ENCODE measurements at regions not wholly inside any gene's neighbourhood (a gene's known extent, or its start where the extent isn't known, plus 50 kb on each side); places are given as distances from the start of the nearest gene placed in this dataset.

GRCh38 chr1:63148825-63149645, 173.3 kb upstream of the FOXD3 start:
- no peak overlapping the region for H3K4me3 ChIP-seq
- H3K4me1 ChIP-seq (ENCODE audit: insufficient read depth), result no peaks in the 10 kb centered on the region
- no peak overlapping the region for H2AFZ ChIP-seq
- H3K36me3 ChIP-seq (replicated peaks; ENCODE audit: insufficient read depth, low read depth), result no peaks in the 10 kb centered on the region
- no peaks in the 10 kb centered on the region for H3K9me3 ChIP-seq (ENCODE audit: low read depth)
- 24% methylated on average over 3 of the region's 3 CpGs for WGBS (ENCODE audit: low lambda C conversion rate, missing lambda C conversion rate)
- peaks cover 15% of the 10 kb centered on the region for H3K27me3 ChIP-seq
- no peak overlapping the region for H3K4me2 ChIP-seq
- no peaks in the 10 kb centered on the region for H3K9me2 ChIP-seq (replicated peaks; ENCODE audit: insufficient read depth)
- TF ChIP-seq EZH2 (IDR thresholded peaks at IDR 0.05; ENCODE audit: borderline replicate concordance), result no peak
- peak; percentile 50 for TF ChIP-seq CTCF (IDR thresholded peaks at IDR 0.05; ENCODE audit: poor library complexity)
- TF ChIP-seq EZH2phosphoT487 (IDR thresholded peaks at IDR 0.05; ENCODE audit: low read depth, severe bottlenecking, unreplicated experiment), result no peak
- H4K20me1 ChIP-seq (ENCODE audit: insufficient read depth, poor library complexity, severe bottlenecking), result no peaks in the 10 kb centered on the region
- H3K79me2 ChIP-seq, result no peaks in the 10 kb centered on the region
- no peak overlapping the region for H3K27ac ChIP-seq
- peak; percentile 55 for DNase-seq (ENCODE audit: low spot score)

- Histone ChIP-seq H3K4me3 (no peak overlapping the region), H3K79me2 (no peaks in the 10 kb centered on the region), H4K20me1 (ENCODE audit: insufficient read depth, poor library complexity, severe bottlenecking) (no peaks in the 10 kb centered on the region), H3K9me3 (ENCODE audit: low read depth) (no peaks in the 10 kb centered on the region), H3K9me2 (replicated peaks; ENCODE audit: insufficient read depth) (no peaks in the 10 kb centered on the region), H3K4me2 (no peak overlapping the region), H2AFZ (no peak overlapping the region), H3K27ac (no peak overlapping the region), H3K36me3 (replicated peaks; ENCODE audit: insufficient read depth, low read depth) (no peaks in the 10 kb centered on the region), H3K4me1 (ENCODE audit: insufficient read depth) (no peaks in the 10 kb centered on the region), H3K27me3 (peaks cover 15% of the 10 kb centered on the region)
- no peak for DNase-seq (ENCODE audit: low spot score)
- 68% methylated on average over 3 of the region's 3 CpGs for WGBS (ENCODE audit: low lambda C conversion rate, missing lambda C conversion rate)
- TF ChIP-seq CTCF (IDR thresholded peaks at IDR 0.05; ENCODE audit: poor library complexity) (no peak), EZH2 (IDR thresholded peaks at IDR 0.05; ENCODE audit: borderline replicate concordance) (no peak), EZH2phosphoT487 (IDR thresholded peaks at IDR 0.05; ENCODE audit: low read depth, severe bottlenecking, unreplicated experiment) (no peak)
These were observed 169.8 kb upstream of the FOXD3 start for GRCh38 chr1:63152572-63152971.

- Histone ChIP-seq H3K27ac (no peak overlapping the region), H3K79me2 (no peaks in the 10 kb centered on the region), H3K27me3 (peaks cover 10% of the 10 kb centered on the region), H3K4me1 (ENCODE audit: insufficient read depth) (no peaks in the 10 kb centered on the region), H4K20me1 (ENCODE audit: insufficient read depth, poor library complexity, severe bottlenecking) (no peaks in the 10 kb centered on the region), H3K9me2 (replicated peaks; ENCODE audit: insufficient read depth) (no peaks in the 10 kb centered on the region), H3K4me3 (no peak overlapping the region), H3K9me3 (ENCODE audit: low read depth) (no peaks in the 10 kb centered on the region), H3K36me3 (replicated peaks; ENCODE audit: insufficient read depth, low read depth) (no peaks in the 10 kb centered on the region), H2AFZ (no peak overlapping the region), H3K4me2 (no peak overlapping the region)
- WGBS (ENCODE audit: low lambda C conversion rate, missing lambda C conversion rate), result 81% methylated on average over 2 of the region's 2 CpGs
- no peak for TF ChIP-seq EZH2 (IDR thresholded peaks at IDR 0.05; ENCODE audit: borderline replicate concordance)
- TF ChIP-seq EZH2phosphoT487 (IDR thresholded peaks at IDR 0.05; ENCODE audit: low read depth, severe bottlenecking, unreplicated experiment), result no peak
- TF ChIP-seq CTCF (IDR thresholded peaks at IDR 0.05; ENCODE audit: poor library complexity), result no peak
- DNase-seq (ENCODE audit: low spot score), result no peak
These were observed 166.9 kb upstream of the FOXD3 start for GRCh38 chr1:63155437-63155836.
